GM12872 (cell line): ENCODE measurements at regions not wholly inside any gene's neighbourhood (a gene's known extent, or its start where the extent isn't known, plus 50 kb on each side); places are given as distances from the start of the nearest gene placed in this dataset.

Source experiments
- CTCF ChIP-seq: IDR thresholded peaks from 3 replicates; pipeline ENCODE4 v1.5.1; 2011; ENCODE audit warnings: low read depth, mild to moderate bottlenecking, low read length, moderate library complexity; ENCODE audit not compliant: insufficient read depth

DNA sequence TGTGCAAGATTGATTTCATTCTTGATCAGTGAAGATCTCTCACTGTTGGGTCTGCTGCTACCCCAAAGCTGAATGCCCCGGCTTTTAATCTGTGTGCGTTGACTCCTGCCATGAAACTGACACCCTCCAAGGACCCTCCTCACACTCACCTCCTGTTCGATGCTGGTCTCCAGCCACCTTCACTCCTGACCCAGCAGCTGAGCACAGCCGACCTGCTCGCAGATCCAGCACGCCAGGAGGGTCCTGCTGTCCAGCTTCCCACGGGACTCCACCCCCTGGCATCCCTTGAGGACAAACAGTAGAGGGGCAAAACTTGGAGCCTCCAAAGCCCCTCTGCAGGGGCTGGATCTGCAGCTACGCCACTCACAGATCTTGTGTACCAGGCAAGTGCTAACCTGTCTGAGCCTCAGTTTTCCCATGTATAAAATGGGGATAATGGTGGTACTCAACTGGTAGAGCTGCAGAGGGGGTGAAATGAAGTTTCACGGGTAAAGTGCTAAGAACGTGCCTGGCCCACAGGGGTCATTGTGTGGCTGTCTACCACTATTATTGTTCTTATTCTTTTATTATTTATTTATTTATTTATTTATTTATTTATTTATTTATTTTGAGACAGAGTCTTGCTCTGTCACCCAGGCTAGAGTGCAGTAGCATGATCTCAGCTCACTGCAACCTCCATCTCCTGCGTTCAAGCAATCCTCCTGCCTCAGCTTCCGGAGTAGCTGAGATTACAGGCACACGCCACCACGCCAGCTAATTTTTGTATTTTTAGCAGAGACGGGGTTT lies 178.0 kb downstream of the PHETA1 start:
- no peak for TF ChIP-seq CTCF

- TF ChIP-seq CTCF: no peak
These were observed 179.1 kb downstream of the PHETA1 start for GRCh38 chr12:111189792-111190191.

GRCh38 chr12:111188436-111188835 lies 180.5 kb downstream of the PHETA1 start:
- TF ChIP-seq CTCF: no peak

- TF ChIP-seq CTCF: no peak
These were observed 182.5 kb downstream of the PHETA1 start for GRCh38 chr12:111186347-111186746.

GRCh38 chr12:111185889-111186227 lies 183.0 kb downstream of the PHETA1 start:
- no peak for TF ChIP-seq CTCF

DNA sequence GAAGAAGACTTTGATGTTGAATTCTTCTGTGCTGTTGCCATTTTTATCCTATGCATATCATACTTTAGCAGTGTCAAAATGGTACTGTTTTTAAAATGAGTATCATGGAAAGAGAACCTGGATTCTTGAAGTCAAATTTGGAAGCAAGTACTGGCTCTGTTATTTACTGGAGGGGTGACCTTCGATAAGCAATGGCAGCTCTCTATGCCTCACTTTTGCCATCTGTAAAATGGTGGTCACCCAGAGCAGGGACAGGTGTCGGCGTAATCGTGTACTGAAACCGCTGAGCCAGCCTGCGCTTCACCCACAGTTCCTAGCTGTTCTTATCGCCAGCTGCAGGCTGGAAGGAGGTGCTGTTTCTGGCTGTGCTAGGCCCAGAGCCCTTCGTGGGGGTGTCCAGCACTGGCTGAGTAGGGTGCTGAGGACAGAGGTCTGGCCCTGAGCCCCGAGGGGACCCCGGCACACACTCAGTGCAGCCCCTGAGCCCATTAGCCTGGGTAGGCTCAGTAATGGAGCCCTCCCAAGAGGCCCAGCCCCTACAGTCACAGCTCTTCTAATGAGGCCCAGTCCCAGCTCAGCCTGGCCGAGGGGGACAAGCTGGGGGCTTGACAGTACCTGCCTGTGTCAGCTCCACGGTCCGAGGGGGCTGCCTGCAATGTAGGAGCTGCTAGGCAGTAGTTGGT lies 183.5 kb downstream of the PHETA1 start:
- no peak for TF ChIP-seq CTCF

DNA sequence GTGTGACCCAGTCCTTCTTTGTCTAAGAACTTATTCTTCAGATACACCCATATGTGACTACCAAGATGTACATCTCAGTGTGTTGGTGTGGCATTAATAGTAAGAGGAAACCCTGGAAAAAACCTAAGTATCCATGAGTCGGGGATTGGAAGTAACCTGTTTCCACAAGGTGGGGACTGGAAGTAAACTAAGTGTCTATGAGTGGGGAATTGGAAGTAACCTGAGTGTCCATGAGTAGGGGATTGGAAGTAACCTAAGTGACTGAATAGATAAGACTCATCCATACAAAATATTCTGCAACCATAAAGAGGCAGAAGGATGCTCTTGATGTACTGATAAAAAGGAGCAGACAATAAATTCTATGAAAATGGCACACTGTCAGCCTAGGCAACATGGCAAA lies 184.7 kb downstream of the PHETA1 start:
- TF ChIP-seq CTCF: no peak
